ENCODE measurements at regions not wholly inside any gene's neighbourhood (a gene's known extent, or its start where the extent isn't known, plus 50 kb on each side); places are given as distances from the start of the nearest gene placed in this dataset.

DNA sequence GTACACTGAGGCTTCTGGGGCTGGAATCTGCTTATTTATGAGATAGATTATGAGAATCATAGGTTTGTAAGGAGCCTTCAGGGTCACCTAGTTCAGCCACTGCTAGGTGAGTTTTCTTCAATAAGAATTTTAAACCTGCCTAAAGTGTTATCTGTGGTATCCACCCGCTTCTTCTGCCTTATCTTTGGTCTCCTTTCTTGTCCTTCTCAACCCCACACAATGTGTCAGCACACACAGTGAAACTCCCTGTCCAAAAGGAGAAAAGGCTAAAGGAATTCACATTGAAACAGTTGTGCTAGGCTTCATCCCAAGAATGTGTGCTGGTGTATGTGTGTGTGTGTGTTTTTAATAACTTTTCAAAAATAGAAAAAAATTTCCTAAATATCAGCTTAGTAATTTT is 259.3 kb upstream of the BTG1 start:
- TF ChIP-seq TCF7L2 (IDR thresholded peaks at IDR 0.05; ENCODE audit: low read depth, low read length), result no peak
- no peak for TF ChIP-seq SIN3A (IDR thresholded peaks at IDR 0.05; ENCODE audit: borderline replicate concordance, insufficient read depth, low read depth, low read length)
- no peak for TF ChIP-seq POLR2AphosphoS5 (IDR thresholded peaks at IDR 0.05; ENCODE audit: low read depth, low read length)
- TF ChIP-seq, protein P1, sequence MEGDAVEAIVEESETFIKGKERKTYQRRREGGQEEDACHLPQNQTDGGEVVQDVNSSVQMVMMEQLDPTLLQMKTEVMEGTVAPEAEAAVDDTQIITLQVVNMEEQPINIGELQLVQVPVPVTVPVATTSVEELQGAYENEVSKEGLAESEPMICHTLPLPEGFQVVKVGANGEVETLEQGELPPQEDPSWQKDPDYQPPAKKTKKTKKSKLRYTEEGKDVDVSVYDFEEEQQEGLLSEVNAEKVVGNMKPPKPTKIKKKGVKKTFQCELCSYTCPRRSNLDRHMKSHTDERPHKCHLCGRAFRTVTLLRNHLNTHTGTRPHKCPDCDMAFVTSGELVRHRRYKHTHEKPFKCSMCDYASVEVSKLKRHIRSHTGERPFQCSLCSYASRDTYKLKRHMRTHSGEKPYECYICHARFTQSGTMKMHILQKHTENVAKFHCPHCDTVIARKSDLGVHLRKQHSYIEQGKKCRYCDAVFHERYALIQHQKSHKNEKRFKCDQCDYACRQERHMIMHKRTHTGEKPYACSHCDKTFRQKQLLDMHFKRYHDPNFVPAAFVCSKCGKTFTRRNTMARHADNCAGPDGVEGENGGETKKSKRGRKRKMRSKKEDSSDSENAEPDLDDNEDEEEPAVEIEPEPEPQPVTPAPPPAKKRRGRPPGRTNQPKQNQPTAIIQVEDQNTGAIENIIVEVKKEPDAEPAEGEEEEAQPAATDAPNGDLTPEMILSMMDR (IDR thresholded peaks at IDR 0.05), result no peak
- TF ChIP-seq, protein P2, sequence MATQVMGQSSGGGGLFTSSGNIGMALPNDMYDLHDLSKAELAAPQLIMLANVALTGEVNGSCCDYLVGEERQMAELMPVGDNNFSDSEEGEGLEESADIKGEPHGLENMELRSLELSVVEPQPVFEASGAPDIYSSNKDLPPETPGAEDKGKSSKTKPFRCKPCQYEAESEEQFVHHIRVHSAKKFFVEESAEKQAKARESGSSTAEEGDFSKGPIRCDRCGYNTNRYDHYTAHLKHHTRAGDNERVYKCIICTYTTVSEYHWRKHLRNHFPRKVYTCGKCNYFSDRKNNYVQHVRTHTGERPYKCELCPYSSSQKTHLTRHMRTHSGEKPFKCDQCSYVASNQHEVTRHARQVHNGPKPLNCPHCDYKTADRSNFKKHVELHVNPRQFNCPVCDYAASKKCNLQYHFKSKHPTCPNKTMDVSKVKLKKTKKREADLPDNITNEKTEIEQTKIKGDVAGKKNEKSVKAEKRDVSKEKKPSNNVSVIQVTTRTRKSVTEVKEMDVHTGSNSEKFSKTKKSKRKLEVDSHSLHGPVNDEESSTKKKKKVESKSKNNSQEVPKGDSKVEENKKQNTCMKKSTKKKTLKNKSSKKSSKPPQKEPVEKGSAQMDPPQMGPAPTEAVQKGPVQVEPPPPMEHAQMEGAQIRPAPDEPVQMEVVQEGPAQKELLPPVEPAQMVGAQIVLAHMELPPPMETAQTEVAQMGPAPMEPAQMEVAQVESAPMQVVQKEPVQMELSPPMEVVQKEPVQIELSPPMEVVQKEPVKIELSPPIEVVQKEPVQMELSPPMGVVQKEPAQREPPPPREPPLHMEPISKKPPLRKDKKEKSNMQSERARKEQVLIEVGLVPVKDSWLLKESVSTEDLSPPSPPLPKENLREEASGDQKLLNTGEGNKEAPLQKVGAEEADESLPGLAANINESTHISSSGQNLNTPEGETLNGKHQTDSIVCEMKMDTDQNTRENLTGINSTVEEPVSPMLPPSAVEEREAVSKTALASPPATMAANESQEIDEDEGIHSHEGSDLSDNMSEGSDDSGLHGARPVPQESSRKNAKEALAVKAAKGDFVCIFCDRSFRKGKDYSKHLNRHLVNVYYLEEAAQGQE (IDR thresholded peaks at IDR 0.05; ENCODE audit: insufficient read depth in 1 of 2, low read depth in 2 of 2, low read length in 1 of 2), result no peak
- Histone ChIP-seq H3K27me3 (ENCODE audit: control insufficient read depth, insufficient read depth, low read length) (no peaks in the 10 kb centered on the region), H3K9me3 (ENCODE audit: control insufficient read depth, insufficient read depth, low read depth, low read length) (no peaks in the 10 kb centered on the region), H3K4me3 (ENCODE audit: low read depth in 2 of 2, low read length in 2 of 2) (no peak overlapping the region), H3K36me3 (ENCODE audit: control insufficient read depth, insufficient read depth, low read length) (no peaks in the 10 kb centered on the region), H3K27ac (ENCODE audit: low read length) (no peak overlapping the region), H3K4me1 (ENCODE audit: control insufficient read depth, insufficient read depth, low read length) (no peaks in the 10 kb centered on the region)
- intact Hi-C loops (cut with micrococcal nuclease; ENCODE audit: unreplicated experiment) (no loop called here), in situ Hi-C loops (cut with HindIII; ENCODE audit: low pct_unique_long_range_greater_than_20kb, low sequenced_read_pairs) (no loop called here)
- ATAC-seq (no peak), DNase-seq (ENCODE audit: low read depth, low spot score) (no peak)
- CTCF ChIA-PET, result no interaction called here
- POLR2A ChIA-PET, result no interaction called here
- BruUV-seq (replicated peaks), result no TSS peak

DNA sequence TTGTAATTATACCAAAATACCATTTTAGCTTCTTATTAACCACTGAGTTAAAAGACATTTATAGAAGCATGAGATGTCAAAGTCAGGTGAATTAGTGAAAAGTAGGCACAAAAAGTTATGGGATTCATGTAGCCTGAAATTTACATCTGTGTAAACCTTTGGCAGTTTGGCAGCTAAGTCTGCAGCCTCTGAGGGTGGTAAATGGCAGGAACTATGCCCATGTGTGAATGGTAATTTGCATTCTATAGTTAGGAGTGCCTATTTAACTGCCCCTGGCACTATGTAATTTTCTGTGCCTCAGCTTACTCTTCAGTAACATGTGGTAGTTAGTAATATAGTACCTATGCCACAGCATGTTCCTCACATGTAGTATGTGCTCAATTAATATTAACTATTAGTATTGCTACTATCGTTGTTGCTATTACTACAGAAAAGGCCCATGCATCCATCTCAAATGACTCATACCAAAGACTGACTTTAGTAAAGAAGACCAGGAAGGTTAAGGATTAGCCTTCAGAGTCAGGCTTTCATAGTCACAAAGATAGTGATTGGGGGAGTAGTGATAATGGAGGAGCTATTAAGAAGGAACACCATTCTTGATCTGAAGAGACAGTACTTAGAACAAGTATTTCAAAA is 258.7 kb upstream of the BTG1 start:
- intact Hi-C loops (cut with micrococcal nuclease; ENCODE audit: unreplicated experiment) (no loop called here), in situ Hi-C loops (cut with HindIII; ENCODE audit: low pct_unique_long_range_greater_than_20kb, low sequenced_read_pairs) (no loop called here)
- H3K27me3 ChIP-seq (ENCODE audit: control insufficient read depth, insufficient read depth, low read length), result no peaks in the 10 kb centered on the region
- H3K27ac ChIP-seq (ENCODE audit: low read length), result no peak overlapping the region
- no TSS peak for BruUV-seq (replicated peaks)
- H3K4me1 ChIP-seq (ENCODE audit: control insufficient read depth, insufficient read depth, low read length), result no peaks in the 10 kb centered on the region
- no peaks in the 10 kb centered on the region for H3K9me3 ChIP-seq (ENCODE audit: control insufficient read depth, insufficient read depth, low read depth, low read length)
- ATAC-seq (no peak), DNase-seq (ENCODE audit: low read depth, low spot score) (no peak)
- TF ChIP-seq, protein P1 (IDR thresholded peaks at IDR 0.05), result no peak
- no peak for TF ChIP-seq TCF7L2 (IDR thresholded peaks at IDR 0.05; ENCODE audit: low read depth, low read length)
- no peak for TF ChIP-seq SIN3A (IDR thresholded peaks at IDR 0.05; ENCODE audit: borderline replicate concordance, insufficient read depth, low read depth, low read length)
- TF ChIP-seq, protein P2 (IDR thresholded peaks at IDR 0.05; ENCODE audit: insufficient read depth in 1 of 2, low read depth in 2 of 2, low read length in 1 of 2), result no peak
- POLR2A ChIA-PET, result no interaction called here
- H3K4me3 ChIP-seq (ENCODE audit: low read depth in 2 of 2, low read length in 2 of 2), result no peak overlapping the region
- CTCF ChIA-PET, result no interaction called here
- no peaks in the 10 kb centered on the region for H3K36me3 ChIP-seq (ENCODE audit: control insufficient read depth, insufficient read depth, low read length)
